Mammary epithelial cell (primary cell): ENCODE measurements at regions not wholly inside any gene's neighbourhood (a gene's known extent, or its start where the extent isn't known, plus 50 kb on each side); places are given as distances from the start of the nearest gene placed in this dataset.

Source experiments
- EZH2 ChIP-seq: IDR thresholded peaks from 2 replicates; pipeline ENCODE4 v1.6.1; 2012; ENCODE audit warnings: low read length, inconsistent platforms, borderline replicate concordance
- TF ChIP-seq, protein P1 (sequence below), 2 donors: IDR thresholded peaks in 1 of 2; conservative IDR thresholded peaks in 1 of 2; 2 replicates each; pipeline ENCODE4 v1.5.1; 2011 to 2012; ENCODE audit warnings: inconsistent platforms in 2 of 2, low read length in 2 of 2, mild to moderate bottlenecking in 2 of 2, control low read depth in 1 of 2, low read depth in 1 of 2; ENCODE audit not compliant: insufficient read depth in 1 of 2; ENCODE audit errors: extremely low read depth in 1 of 2

DNA sequence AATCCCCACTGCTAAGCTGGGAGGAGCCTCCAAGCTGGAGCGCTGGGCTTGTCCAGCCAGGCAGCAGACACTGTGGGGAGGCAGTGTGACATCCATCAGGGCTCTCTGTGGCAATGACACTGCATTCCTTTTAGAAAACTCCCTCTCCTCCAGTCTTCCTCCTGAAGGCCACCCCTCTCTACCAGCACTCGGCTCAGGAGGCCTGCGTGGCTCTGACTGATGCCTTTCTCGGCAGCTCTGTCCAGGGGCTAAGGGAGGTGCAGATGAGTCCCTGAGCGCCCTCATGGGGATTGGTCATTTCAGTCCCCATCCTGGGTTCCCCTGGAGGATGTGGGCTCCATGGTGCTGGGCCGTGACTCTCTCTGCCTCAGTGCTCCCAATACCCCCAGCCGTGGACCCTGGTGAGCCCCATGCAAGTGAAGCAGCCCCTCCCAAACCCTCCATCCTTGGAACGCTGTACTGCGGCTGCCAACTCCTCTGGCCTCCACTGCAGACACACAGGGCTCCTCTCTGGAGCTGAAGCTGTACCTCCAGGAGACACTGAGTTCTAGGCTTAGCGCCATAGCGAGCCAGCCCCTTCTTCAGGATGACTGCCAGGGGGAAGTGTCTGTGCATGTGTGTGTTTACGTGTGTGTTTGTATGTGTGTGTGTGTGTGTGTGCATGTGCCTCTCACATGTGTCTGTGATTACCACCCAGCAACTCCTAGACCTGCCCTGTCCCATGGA lies 209.6 kb downstream of the ERMARD start:
- TF ChIP-seq, protein P1, sequence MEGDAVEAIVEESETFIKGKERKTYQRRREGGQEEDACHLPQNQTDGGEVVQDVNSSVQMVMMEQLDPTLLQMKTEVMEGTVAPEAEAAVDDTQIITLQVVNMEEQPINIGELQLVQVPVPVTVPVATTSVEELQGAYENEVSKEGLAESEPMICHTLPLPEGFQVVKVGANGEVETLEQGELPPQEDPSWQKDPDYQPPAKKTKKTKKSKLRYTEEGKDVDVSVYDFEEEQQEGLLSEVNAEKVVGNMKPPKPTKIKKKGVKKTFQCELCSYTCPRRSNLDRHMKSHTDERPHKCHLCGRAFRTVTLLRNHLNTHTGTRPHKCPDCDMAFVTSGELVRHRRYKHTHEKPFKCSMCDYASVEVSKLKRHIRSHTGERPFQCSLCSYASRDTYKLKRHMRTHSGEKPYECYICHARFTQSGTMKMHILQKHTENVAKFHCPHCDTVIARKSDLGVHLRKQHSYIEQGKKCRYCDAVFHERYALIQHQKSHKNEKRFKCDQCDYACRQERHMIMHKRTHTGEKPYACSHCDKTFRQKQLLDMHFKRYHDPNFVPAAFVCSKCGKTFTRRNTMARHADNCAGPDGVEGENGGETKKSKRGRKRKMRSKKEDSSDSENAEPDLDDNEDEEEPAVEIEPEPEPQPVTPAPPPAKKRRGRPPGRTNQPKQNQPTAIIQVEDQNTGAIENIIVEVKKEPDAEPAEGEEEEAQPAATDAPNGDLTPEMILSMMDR (conservative IDR thresholded peaks at IDR 0.05 in 1 of 2, IDR thresholded peaks at IDR 0.05 in 1 of 2; ENCODE audit: extremely low read depth in 1 of 2, insufficient read depth in 1 of 2, low read depth in 1 of 2, low read length in 2 of 2) = no peak
- TF ChIP-seq EZH2 = no peak
